PC-9 (cell line): ENCODE measurements at regions not wholly inside any gene's neighbourhood (a gene's known extent, or its start where the extent isn't known, plus 50 kb on each side); places are given as distances from the start of the nearest gene placed in this dataset.

ENCODE experiments used
- EZH2 ChIP-seq: fragments of 200-600 bp; sonication (generic); IDR thresholded peaks from 2 replicates; pipeline ENCODE4 v1.8.0; 2017; ENCODE audit warnings: antibody characterized with exemption, low read depth
- TF ChIP-seq, protein P1 (sequence below): fragments of 200-600 bp; sonication (generic); conservative IDR thresholded peaks from 2 replicates; pipeline ENCODE4 v1.6.1; 2017; ENCODE audit warnings: mixed run types, antibody characterized with exemption, mild to moderate bottlenecking, moderate library complexity

DNA sequence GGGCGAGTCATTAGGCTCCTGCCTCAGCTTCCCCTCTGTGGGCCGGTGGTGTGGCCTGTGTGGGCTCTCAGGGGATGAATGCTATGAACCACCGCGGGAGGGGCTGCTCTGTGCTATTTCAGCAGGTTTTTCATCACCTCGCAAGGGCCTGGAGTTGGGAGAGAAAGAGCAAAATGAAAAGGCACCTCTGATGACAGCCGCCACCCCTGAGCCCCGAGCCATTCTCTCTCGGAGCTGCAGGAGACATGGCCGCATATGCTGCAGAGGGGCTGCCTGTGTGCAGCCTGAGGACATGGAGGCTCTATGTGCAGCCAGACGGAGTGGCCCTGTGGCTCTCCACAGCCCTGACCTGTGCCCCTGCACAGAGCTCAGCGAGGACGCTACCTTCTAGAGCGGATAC, 96.2 kb upstream of the CTDP1 start:
- TF ChIP-seq, protein P1, sequence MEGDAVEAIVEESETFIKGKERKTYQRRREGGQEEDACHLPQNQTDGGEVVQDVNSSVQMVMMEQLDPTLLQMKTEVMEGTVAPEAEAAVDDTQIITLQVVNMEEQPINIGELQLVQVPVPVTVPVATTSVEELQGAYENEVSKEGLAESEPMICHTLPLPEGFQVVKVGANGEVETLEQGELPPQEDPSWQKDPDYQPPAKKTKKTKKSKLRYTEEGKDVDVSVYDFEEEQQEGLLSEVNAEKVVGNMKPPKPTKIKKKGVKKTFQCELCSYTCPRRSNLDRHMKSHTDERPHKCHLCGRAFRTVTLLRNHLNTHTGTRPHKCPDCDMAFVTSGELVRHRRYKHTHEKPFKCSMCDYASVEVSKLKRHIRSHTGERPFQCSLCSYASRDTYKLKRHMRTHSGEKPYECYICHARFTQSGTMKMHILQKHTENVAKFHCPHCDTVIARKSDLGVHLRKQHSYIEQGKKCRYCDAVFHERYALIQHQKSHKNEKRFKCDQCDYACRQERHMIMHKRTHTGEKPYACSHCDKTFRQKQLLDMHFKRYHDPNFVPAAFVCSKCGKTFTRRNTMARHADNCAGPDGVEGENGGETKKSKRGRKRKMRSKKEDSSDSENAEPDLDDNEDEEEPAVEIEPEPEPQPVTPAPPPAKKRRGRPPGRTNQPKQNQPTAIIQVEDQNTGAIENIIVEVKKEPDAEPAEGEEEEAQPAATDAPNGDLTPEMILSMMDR = no peak
- no peak for TF ChIP-seq EZH2
